ENCODE measurements at regions not wholly inside any gene's neighbourhood (a gene's known extent, or its start where the extent isn't known, plus 50 kb on each side); places are given as distances from the start of the nearest gene placed in this dataset.

GRCh38 chr2:188820576-188820975, 153.6 kb upstream of the COL3A1 start:
- Histone ChIP-seq H3K4me1 (ENCODE audit: insufficient read depth) (no peaks in the 10 kb centered on the region), H3F3A (replicated peaks; ENCODE audit: low read depth) (no peaks in the 10 kb centered on the region), H3K9me2 (ENCODE audit: insufficient read depth) (no peaks in the 10 kb centered on the region), H3K79me2 (replicated peaks; ENCODE audit: insufficient read depth) (no peaks in the 10 kb centered on the region), H3K36me3 (ENCODE audit: insufficient read depth) (no peaks in the 10 kb centered on the region), H3K4me2 (no peak overlapping the region), H2AFZ (no peak overlapping the region), H3K27ac (ENCODE audit: low read depth) (no peak overlapping the region), H3K27me3 (ENCODE audit: insufficient read depth) (no peaks in the 10 kb centered on the region), H4K20me1 (replicated peaks; ENCODE audit: insufficient read depth) (no peaks in the 10 kb centered on the region), H3K4me3 (no peak overlapping the region)
- Mint-ChIP-seq H3K4me3 (no peak overlapping the region), H3K27ac (no peak overlapping the region), H3K9me3 (no peaks in the 10 kb centered on the region), H3K36me3 (ENCODE audit: low read depth) (no peaks in the 10 kb centered on the region), H3K4me1 (no peaks in the 10 kb centered on the region), H3K27me3 (ENCODE audit: insufficient read depth, low read depth, poor library complexity) (no peaks in the 10 kb centered on the region)
- DNase-seq (ENCODE audit: low spot score): no peak
- ATAC-seq: no peak
- TF ChIP-seq ZNF114 (CRISPR knock-in tag; IDR thresholded peaks at IDR 0.05) (no peak), NANOG (IDR thresholded peaks at IDR 0.05; ENCODE audit: borderline replicate concordance) (no peak), REST (IDR thresholded peaks at IDR 0.05; ENCODE audit: unreplicated experiment) (no peak), EZH2 (IDR thresholded peaks at IDR 0.05; ENCODE audit: low read depth, unreplicated experiment) (no peak), ZNF331 (CRISPR knock-in tag; IDR thresholded peaks at IDR 0.05; ENCODE audit: low read depth) (no peak), CTCF (conservative IDR thresholded peaks at IDR 0.05; ENCODE audit: low read depth in 2 of 2) (no peak), STAT1 (IDR thresholded peaks at IDR 0.05; ENCODE audit: unreplicated experiment) (no peak), JUNB (IDR thresholded peaks at IDR 0.05; ENCODE audit: unreplicated experiment) (no peak), ZNF462 (CRISPR knock-in tag; IDR thresholded peaks at IDR 0.05) (no peak), ETS1 (IDR thresholded peaks at IDR 0.05) (no peak), EZH2phosphoT487 (IDR thresholded peaks at IDR 0.05; ENCODE audit: unreplicated experiment) (no peak), CREB1 (CRISPR knock-in tag; IDR thresholded peaks at IDR 0.05; ENCODE audit: low read depth) (no peak), POLR2AphosphoS5 (IDR thresholded peaks at IDR 0.05; ENCODE audit: low read depth) (no peak)
